K562 (cell line): ENCODE measurements at regions not wholly inside any gene's neighbourhood (a gene's known extent, or its start where the extent isn't known, plus 50 kb on each side); places are given as distances from the start of the nearest gene placed in this dataset.

Experiments used
- ATAC-seq: fragments of 200-7000 bp; cut with Tn5 transposase; 3 replicates; pipeline ENCODE4 v1.9.1; 2020; ENCODE audit warnings: moderate library complexity
- BruUV-seq: library from RNA; stranded (reverse); fragments of 400-500 nt; replicated peaks from 2 replicates; lab custom pipeline; 2021; lab: Mats Ljungman, UMichigan
- CTCF ChIA-PET: fragments of 300-600 bp; formaldehyde crosslinking; extraction: SDS; loops from one replicate; lab custom pipeline; 2021; ENCODE audit warnings: low intra/inter-chr PET ratio; lab: Yijun Ruan, JAX
- POLR2A ChIA-PET: fragments of 300-600, 350-650 bp; sonication (Branson Sonifier 250); formaldehyde crosslinking; extraction: SDS; loops from one replicate; lab custom pipeline; 2021; ENCODE audit warnings: antibody characterized with exemption, inconsistent platforms; lab: Yijun Ruan, JAX
- DNase-seq, 4 experiments: peaks; one replicate each; pipeline versions ENCODE4 v3.0.0 to v3.0.0-alpha.2; 2011 to 2018; ENCODE audit warnings: low spot score in 3 of 4, mixed read lengths in 3 of 4; ENCODE audit errors: extremely low read depth in 1 of 4
- FAIRE-seq: peaks from 2 replicates; lab custom pipeline; 2011; peaks lifted over from hg19 to GRCh38; lab: Jason Lieb, UNC
- H2AFZ ChIP-seq: 2 replicates; pipeline ENCODE4 v1.6.0; 2011; ENCODE audit warnings: low read depth, low read length, control low read depth, inconsistent platforms
- H3K27ac ChIP-seq: fragments of 200-600 bp; 3 replicates; pipeline ENCODE4 v1.8.0; 2011; ENCODE audit warnings: low read depth, mild to moderate bottlenecking, control low read depth, inconsistent platforms, low read length, moderate library complexity, mixed read lengths; ENCODE audit errors: extremely low read depth
- H3K27me3 ChIP-seq, 2 experiments: fragments of 300-600 bp in 1 of 2; 2 replicates in 1 of 2; 3 replicates in 1 of 2; pipeline versions ENCODE4 v1.6.0 to v1.8.0; 2011; ENCODE audit warnings: inconsistent platforms in 2 of 2, low read length in 2 of 2, mild to moderate bottlenecking in 1 of 2, mixed read lengths in 1 of 2, moderate library complexity in 1 of 2; ENCODE audit not compliant: control insufficient read depth in 2 of 2, insufficient read depth in 2 of 2
- H3K36me3 ChIP-seq: fragments of 300-600 bp; 3 replicates; pipeline ENCODE4 v1.8.0; 2011; ENCODE audit warnings: mild to moderate bottlenecking, low read length, inconsistent platforms; ENCODE audit not compliant: control insufficient read depth, insufficient read depth
- H3K4me1 ChIP-seq, 2 experiments: fragments of 200-600 bp in 1 of 2; replicated peaks in 1 of 2; 2 replicates in 1 of 2; 3 replicates in 1 of 2; pipeline versions ENCODE4 v1.5.1 to v1.8.0; 2011; ENCODE audit warnings: inconsistent platforms in 2 of 2, low read length in 2 of 2, mild to moderate bottlenecking in 1 of 2, mixed read lengths in 1 of 2, moderate library complexity in 1 of 2; ENCODE audit not compliant: control insufficient read depth in 2 of 2, insufficient read depth in 2 of 2
- H3K4me2 ChIP-seq: 2 replicates; pipeline ENCODE4 v1.6.1; 2011; ENCODE audit warnings: low read length, control low read depth, inconsistent platforms, mixed read lengths; ENCODE audit not compliant: insufficient read depth
- H3K4me3 ChIP-seq: fragments of 200-600 bp; sonication (generic), shearing (Covaris generic); 2 replicates; pipeline ENCODE4 v1.5.1; 2016; ENCODE audit warnings: control low read depth, inconsistent platforms
- H3K79me2 ChIP-seq: fragments of 200-600 bp; 3 replicates; pipeline ENCODE4 v1.8.0; 2011; ENCODE audit warnings: low read length, inconsistent platforms; ENCODE audit not compliant: control insufficient read depth, insufficient read depth
- H3K9ac ChIP-seq, 2 experiments: 2 replicates each; pipeline versions ENCODE4 v1.6.0 to v1.6.1; 2011; ENCODE audit warnings: low read depth in 2 of 2, low read length in 2 of 2, control low read depth in 1 of 2, inconsistent platforms in 1 of 2, mild to moderate bottlenecking in 1 of 2, mixed read lengths in 1 of 2; ENCODE audit not compliant: insufficient read depth in 1 of 2
- H3K9me1 ChIP-seq: one replicate; pipeline ENCODE4 v1.6.0; 2011; ENCODE audit warnings: inconsistent platforms, mild to moderate bottlenecking, low read length, moderate library complexity; ENCODE audit not compliant: control insufficient read depth, insufficient read depth
- H3K9me3 ChIP-seq: replicated peaks from 2 replicates; pipeline ENCODE4 v1.5.1; 2011; ENCODE audit warnings: low read depth, low read length, inconsistent platforms; ENCODE audit not compliant: control insufficient read depth, insufficient read depth
- H4K20me1 ChIP-seq: replicated peaks from 2 replicates; pipeline ENCODE4 v1.6.1; 2011; ENCODE audit warnings: low read length, inconsistent platforms, mixed read lengths; ENCODE audit not compliant: control insufficient read depth, insufficient read depth
- CAMTA2 ChIP-seq: fragments of 250-450 bp; sonication (Bioruptor Pico); conservative IDR thresholded peaks from 2 replicates; pipeline ENCODE4 v1.5.1; 2022
- CBX2 ChIP-seq: fragments of 200-600 bp; sonication (generic); IDR thresholded peaks from one replicate; pipeline ENCODE4 v1.6.1; 2012; ENCODE audit warnings: mild to moderate bottlenecking, low read length, inconsistent platforms; ENCODE audit not compliant: insufficient read depth, poor library complexity, severe bottlenecking
- ETV6 ChIP-seq, 3 experiments: fragments of 150-350 bp in 1 of 3; sonication (generic) in 1 of 3; formaldehyde crosslinking in 1 of 3; IDR thresholded peaks; 2 replicates each; pipeline versions ENCODE4 v1.6.1 to v1.8.0; 2014 to 2022; ENCODE audit warnings: borderline replicate concordance in 2 of 3, low read depth in 2 of 3, antibody characterized with exemption in 1 of 3, low read length in 1 of 3, mild to moderate bottlenecking in 1 of 3, missing genetic modification reagents in 1 of 3
- MAFG ChIP-seq: fragments of 450-650 bp; conservative IDR thresholded peaks from 2 replicates; pipeline ENCODE4 v1.6.1; 2016; ENCODE audit warnings: missing genetic modification characterization, missing compliant biosample characterization
- POLR2G ChIP-seq: fragments of 200-400 bp; formaldehyde crosslinking; IDR thresholded peaks from 2 replicates; pipeline ENCODE4 v1.6.1; 2017; ENCODE audit warnings: low read depth, mild to moderate bottlenecking, antibody characterized with exemption, low read length, moderate library complexity
- POLR3G ChIP-seq: IDR thresholded peaks from 2 replicates; pipeline ENCODE4 v1.6.1; 2011; ENCODE audit not compliant: insufficient read length, insufficient replicate concordance; ENCODE audit errors: extremely low read depth
- ZFX ChIP-seq: sonication (generic); formaldehyde crosslinking; IDR thresholded peaks from 2 replicates; pipeline ENCODE4 v1.8.0; 2022; ENCODE audit warnings: mild to moderate bottlenecking, missing genetic modification reagents, moderate library complexity
- ZNF124 ChIP-seq: sonication (generic); formaldehyde crosslinking; IDR thresholded peaks from 2 replicates; pipeline ENCODE4 v1.8.1; 2022; ENCODE audit warnings: missing genetic modification reagents
- ZNF143 ChIP-seq: sonication (generic); formaldehyde crosslinking; IDR thresholded peaks from 2 replicates; pipeline ENCODE4 v1.9.0; 2022; ENCODE audit warnings: mild to moderate bottlenecking, missing genetic modification reagents
- ZNF175 ChIP-seq: fragments of 200-800 bp; sonication (Bioruptor generic); IDR thresholded peaks from 2 replicates; pipeline ENCODE4 v1.6.1; 2016; ENCODE audit warnings: low read depth, mild to moderate bottlenecking, missing genetic modification characterization, missing compliant biosample characterization
- ZNF24 ChIP-seq: fragments of 450-650 bp; IDR thresholded peaks from 2 replicates; pipeline ENCODE4 v1.6.1; 2016
- ZNF282 ChIP-seq: sonication (generic); formaldehyde crosslinking; IDR thresholded peaks from 2 replicates; pipeline ENCODE4 v1.8.1; 2023; ENCODE audit warnings: missing genetic modification reagents
- ZNF444 ChIP-seq: fragments of 250-450 bp; sonication (Bioruptor Pico); IDR thresholded peaks from 2 replicates; pipeline ENCODE4 v1.4.0; 2020; ENCODE audit warnings: mild to moderate bottlenecking, moderate library complexity
- WGBS: fragments of 100-300 bp; shearing (Covaris generic); methylation state at CpG from one replicate; pipeline ENCODE4 v1.1.6; 2016; ENCODE audit warnings: low coverage, mixed read lengths; ENCODE audit not compliant: insufficient coverage; ENCODE audit errors: missing lambda C conversion rate; 5-methylcytosine and 5-hydroxymethylcytosine counted together
- in situ Hi-C: fragments of 300-500 bp; cut with MboI; formaldehyde crosslinking; loops from 4 replicates; pipeline ENCODE4 v1.15.0; 2018; ENCODE audit warnings: inconsistent platforms, mixed read lengths
- intact Hi-C: fragments of 100-400 bp; cut with micrococcal nuclease; formaldehyde crosslinking; loops from 2 replicates; pipeline ENCODE4 v1.14.2; 2022
- TF ChIP-seq, protein P1 (sequence below), 2 experiments: fragments of 450-650 bp; IDR thresholded peaks; 2 replicates each; pipeline ENCODE4 v1.6.1; 2016
- TF ChIP-seq, protein P2 (sequence below): fragments of 450-650 bp; IDR thresholded peaks from 2 replicates; pipeline ENCODE4 v1.6.1; 2016; ENCODE audit warnings: missing biosample characterization, missing genetic modification characterization
- TF ChIP-seq, protein P3 (sequence below), 2 experiments: IDR thresholded peaks; 2 replicates each; pipeline ENCODE4 v1.6.1; 2012; ENCODE audit warnings: improper control_type of control experiment in 2 of 2, low read depth in 2 of 2, low read length in 2 of 2, borderline replicate concordance in 1 of 2

DNA sequence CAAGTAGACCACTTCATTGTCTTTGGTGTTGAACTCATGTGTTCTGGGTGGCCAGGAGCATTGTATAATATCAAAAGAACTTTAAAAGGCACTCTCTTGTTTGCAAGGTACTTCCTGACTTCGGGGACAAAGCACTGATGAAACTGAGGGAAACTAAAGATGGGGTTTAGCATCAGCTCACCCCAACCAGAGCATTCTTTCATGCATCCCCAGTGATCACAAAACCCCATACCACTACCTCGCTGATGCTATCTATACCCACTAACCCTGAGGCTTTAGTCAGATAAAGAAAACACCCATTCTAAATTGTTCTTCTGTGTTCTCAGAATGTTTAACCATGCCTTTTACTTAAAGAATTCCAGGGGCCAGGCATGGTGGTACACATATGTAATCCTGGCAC, 94.5 kb upstream of the DOCK9 start:
- in situ Hi-C loops = no loop called here
- Histone ChIP-seq H3K9me1 (no peaks in the 10 kb centered on the region), H3K4me1 (peaks cover 0 to 6% of the 10 kb centered on the region in 2 experiments; a peak in 3 of 5 replicates), H3K36me3 (peaks cover 8% of the 10 kb centered on the region; the same call in 1 of the 3 replicates), H3K4me2 (no peak overlapping the region; the same call in 1 of the 2 replicates), H3K9ac (no peak overlapping the region), H3K4me3 (no peak overlapping the region), H3K79me2 (peaks cover 18% of the 10 kb centered on the region), H3K27ac (no peak overlapping the region), H3K27me3 (no peaks in the 10 kb centered on the region), H3K9me3 (peaks cover 2% of the 10 kb centered on the region; the same call in 1 of the 2 replicates), H2AFZ (no peak overlapping the region), H4K20me1 (no peaks in the 10 kb centered on the region)
- FAIRE-seq (no peak), DNase-seq (no peak), ATAC-seq (no peak)
- intact Hi-C loops = no loop called here
- no TSS peak for BruUV-seq
- WGBS = 41% methylated on average over 2 of the region's 2 CpGs
- ChIA-PET POLR2A (interaction anchor here (0.6 kb wide), 1 partner anchor 10 kb away, joined by 3 read pairs; no protein-coding TSS in a partner anchor), CTCF (no interaction called here)
- no peak for TF ChIP-seq POLR2G
- TF ChIP-seq ZFX (CRISPR knock-in tag) = no peak
- TF ChIP-seq, protein P1, sequence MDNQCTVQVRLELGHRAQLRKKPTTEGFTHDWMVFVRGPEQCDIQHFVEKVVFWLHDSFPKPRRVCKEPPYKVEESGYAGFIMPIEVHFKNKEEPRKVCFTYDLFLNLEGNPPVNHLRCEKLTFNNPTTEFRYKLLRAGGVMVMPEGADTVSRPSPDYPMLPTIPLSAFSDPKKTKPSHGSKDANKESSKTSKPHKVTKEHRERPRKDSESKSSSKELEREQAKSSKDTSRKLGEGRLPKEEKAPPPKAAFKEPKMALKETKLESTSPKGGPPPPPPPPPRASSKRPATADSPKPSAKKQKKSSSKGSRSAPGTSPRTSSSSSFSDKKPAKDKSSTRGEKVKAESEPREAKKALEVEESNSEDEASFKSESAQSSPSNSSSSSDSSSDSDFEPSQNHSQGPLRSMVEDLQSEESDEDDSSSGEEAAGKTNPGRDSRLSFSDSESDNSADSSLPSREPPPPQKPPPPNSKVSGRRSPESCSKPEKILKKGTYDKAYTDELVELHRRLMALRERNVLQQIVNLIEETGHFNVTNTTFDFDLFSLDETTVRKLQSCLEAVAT (IDR thresholded peaks at IDR 0.05) = no peak
- TF ChIP-seq CAMTA2 = no peak
- TF ChIP-seq CBX2 = no peak
- TF ChIP-seq ZNF282 = no peak
- TF ChIP-seq, protein P2, sequence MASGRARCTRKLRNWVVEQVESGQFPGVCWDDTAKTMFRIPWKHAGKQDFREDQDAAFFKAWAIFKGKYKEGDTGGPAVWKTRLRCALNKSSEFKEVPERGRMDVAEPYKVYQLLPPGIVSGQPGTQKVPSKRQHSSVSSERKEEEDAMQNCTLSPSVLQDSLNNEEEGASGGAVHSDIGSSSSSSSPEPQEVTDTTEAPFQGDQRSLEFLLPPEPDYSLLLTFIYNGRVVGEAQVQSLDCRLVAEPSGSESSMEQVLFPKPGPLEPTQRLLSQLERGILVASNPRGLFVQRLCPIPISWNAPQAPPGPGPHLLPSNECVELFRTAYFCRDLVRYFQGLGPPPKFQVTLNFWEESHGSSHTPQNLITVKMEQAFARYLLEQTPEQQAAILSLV (tag) = no peak
- no peak for TF ChIP-seq ETV6 (IDR thresholded peaks at IDR 0.05; ENCODE audit: borderline replicate concordance in 1 of 2, low read depth in 2 of 2, low read length in 1 of 2)
- TF ChIP-seq ETV6 (CRISPR knock-in tag; IDR thresholded peaks at IDR 0.05; ENCODE audit: borderline replicate concordance) = no peak
- TF ChIP-seq, protein P3, sequence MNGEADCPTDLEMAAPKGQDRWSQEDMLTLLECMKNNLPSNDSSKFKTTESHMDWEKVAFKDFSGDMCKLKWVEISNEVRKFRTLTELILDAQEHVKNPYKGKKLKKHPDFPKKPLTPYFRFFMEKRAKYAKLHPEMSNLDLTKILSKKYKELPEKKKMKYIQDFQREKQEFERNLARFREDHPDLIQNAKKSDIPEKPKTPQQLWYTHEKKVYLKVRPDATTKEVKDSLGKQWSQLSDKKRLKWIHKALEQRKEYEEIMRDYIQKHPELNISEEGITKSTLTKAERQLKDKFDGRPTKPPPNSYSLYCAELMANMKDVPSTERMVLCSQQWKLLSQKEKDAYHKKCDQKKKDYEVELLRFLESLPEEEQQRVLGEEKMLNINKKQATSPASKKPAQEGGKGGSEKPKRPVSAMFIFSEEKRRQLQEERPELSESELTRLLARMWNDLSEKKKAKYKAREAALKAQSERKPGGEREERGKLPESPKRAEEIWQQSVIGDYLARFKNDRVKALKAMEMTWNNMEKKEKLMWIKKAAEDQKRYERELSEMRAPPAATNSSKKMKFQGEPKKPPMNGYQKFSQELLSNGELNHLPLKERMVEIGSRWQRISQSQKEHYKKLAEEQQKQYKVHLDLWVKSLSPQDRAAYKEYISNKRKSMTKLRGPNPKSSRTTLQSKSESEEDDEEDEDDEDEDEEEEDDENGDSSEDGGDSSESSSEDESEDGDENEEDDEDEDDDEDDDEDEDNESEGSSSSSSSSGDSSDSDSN (IDR thresholded peaks at IDR 0.05; ENCODE audit: borderline replicate concordance in 1 of 2, low read depth in 2 of 2, low read length in 2 of 2) = no peak
- no peak for TF ChIP-seq MAFG (tag)
- no peak for TF ChIP-seq ZNF444 (CRISPR knock-in tag)
- TF ChIP-seq ZNF124 (CRISPR knock-in tag) = no peak
- TF ChIP-seq ZNF24 = no peak
- no peak for TF ChIP-seq ZNF143
- TF ChIP-seq POLR3G = no peak
- TF ChIP-seq ZNF175 (CRISPR knock-in tag) = no peak
